ENCODE measurements at regions not wholly inside any gene's neighbourhood (a gene's known extent, or its start where the extent isn't known, plus 50 kb on each side); places are given as distances from the start of the nearest gene placed in this dataset.

GRCh38 chr2:177010861-177011260, 201.7 kb upstream of the HNRNPA3 start:
- no peak for DNase-seq (ENCODE audit: low read depth in 2 of 2)

GRCh38 chr2:177014946-177015345, 197.6 kb upstream of the HNRNPA3 start:
- DNase-seq (ENCODE audit: low read depth in 2 of 2): no peak

GRCh38 chr2:177015356-177015923, 197.2 kb upstream of the HNRNPA3 start:
- DNase-seq (ENCODE audit: low read depth in 2 of 2): no peak

GRCh38 chr2:177020524-177021119, 192.0 kb upstream of the HNRNPA3 start:
- no peak for DNase-seq (ENCODE audit: low read depth in 2 of 2)

GRCh38 chr2:177021706-177022343, 190.8 kb upstream of the HNRNPA3 start:
- no peak for DNase-seq (ENCODE audit: low read depth in 2 of 2)

GRCh38 chr2:177024765-177025164, 187.8 kb upstream of the HNRNPA3 start:
- no peak for DNase-seq (ENCODE audit: low read depth in 2 of 2)

- DNase-seq (ENCODE audit: low read depth in 2 of 2): no peak
These were observed 186.3 kb upstream of the HNRNPA3 start for GRCh38 chr2:177026253-177026652.

GRCh38 chr2:177026956-177027355, 185.6 kb upstream of the HNRNPA3 start:
- no peak for DNase-seq (ENCODE audit: low read depth in 2 of 2)

- no peak for DNase-seq (ENCODE audit: low read depth in 2 of 2)
These were observed 184.3 kb upstream of the HNRNPA3 start for GRCh38 chr2:177028296-177028695.

GRCh38 chr2:177029075-177029474, 183.5 kb upstream of the HNRNPA3 start:
- no peak for DNase-seq (ENCODE audit: low read depth in 2 of 2)

- no peak for DNase-seq (ENCODE audit: low read depth in 2 of 2)
These were observed 183.1 kb upstream of the HNRNPA3 start for GRCh38 chr2:177029501-177029900.

GRCh38 chr2:177029901-177030300, 182.7 kb upstream of the HNRNPA3 start:
- DNase-seq (ENCODE audit: low read depth in 2 of 2): no peak

- DNase-seq (ENCODE audit: low read depth in 2 of 2): no peak
These were observed 182.0 kb upstream of the HNRNPA3 start for GRCh38 chr2:177030451-177031105.

GRCh38 chr2:177031438-177032180, 181.0 kb upstream of the HNRNPA3 start:
- DNase-seq (ENCODE audit: low read depth in 2 of 2): no peak

- DNase-seq (ENCODE audit: low read depth in 2 of 2): no peak
These were observed 175.8 kb upstream of the HNRNPA3 start for GRCh38 chr2:177036747-177037146.

- no peak for DNase-seq (ENCODE audit: low read depth in 2 of 2)
These were observed 175.0 kb upstream of the HNRNPA3 start for GRCh38 chr2:177037569-177037968.

GRCh38 chr2:177038787-177039484, 173.7 kb upstream of the HNRNPA3 start:
- no peak for DNase-seq (ENCODE audit: low read depth in 2 of 2)

- no peak for DNase-seq (ENCODE audit: low read depth in 2 of 2)
These were observed 170.3 kb upstream of the HNRNPA3 start for GRCh38 chr2:177042311-177042710.

GRCh38 chr2:177044671-177045070, 167.9 kb upstream of the HNRNPA3 start:
- DNase-seq (ENCODE audit: low read depth in 2 of 2): no peak

- no peak for DNase-seq (ENCODE audit: low read depth in 2 of 2)
These were observed 163.6 kb upstream of the HNRNPA3 start for GRCh38 chr2:177048981-177049380.

- DNase-seq (ENCODE audit: low read depth in 2 of 2): no peak
These were observed 161.3 kb upstream of the HNRNPA3 start for GRCh38 chr2:177051278-177051677.

- no peak for DNase-seq (ENCODE audit: low read depth in 2 of 2)
These were observed 160.1 kb upstream of the HNRNPA3 start for GRCh38 chr2:177052471-177052870.
